PC-3 (cell line): ENCODE measurements at regions not wholly inside any gene's neighbourhood (a gene's known extent, or its start where the extent isn't known, plus 50 kb on each side); places are given as distances from the start of the nearest gene placed in this dataset.

Source experiments
- ATAC-seq: fragments of 200-7000 bp; cut with Tn5 transposase; 2 replicates; pipeline ENCODE4 v1.9.1; 2020; ENCODE audit warnings: mild to moderate bottlenecking, moderate library complexity
- BruUV-seq: library from RNA; stranded (reverse); fragments of 400-500 nt; replicated peaks from 2 replicates; lab custom pipeline; 2021; lab: Mats Ljungman, UMichigan
- CTCF ChIA-PET: fragments of 300-600 bp; sonication (Branson Sonifier 250); formaldehyde crosslinking; loops from one replicate; lab custom pipeline; 2022; ENCODE audit warnings: antibody characterized with exemption; lab: Charles Lee
- POLR2A ChIA-PET: fragments of 300-600 bp; sonication (Branson Sonifier 250); formaldehyde crosslinking; loops from one replicate; lab custom pipeline; 2022; ENCODE audit warnings: antibody characterized with exemption; ENCODE audit not compliant: unreplicated experiment; lab: Charles Lee
- DNase-seq: peaks from one replicate; pipeline ENCODE4 v3.0.0-alpha.2; 2015
- H2AFZ ChIP-seq: fragments of 300-600 bp; sonication (generic); 2 replicates; pipeline ENCODE4 v1.6.0; 2016; ENCODE audit warnings: antibody characterized with exemption, low read length
- H3F3A ChIP-seq: fragments of 300-600 bp; sonication (generic); one replicate; pipeline ENCODE4 v1.6.0; 2017; ENCODE audit warnings: antibody characterized with exemption, low read length, control low read depth, mild to moderate bottlenecking; ENCODE audit not compliant: unreplicated experiment
- H3K27ac ChIP-seq: fragments of 300-600 bp; sonication (generic); 2 replicates; pipeline ENCODE4 v1.5.1; 2016; ENCODE audit warnings: mild to moderate bottlenecking, low read length
- H3K27me3 ChIP-seq: fragments of 300-600 bp; sonication (generic); 2 replicates; pipeline ENCODE4 v1.6.1; 2016; ENCODE audit warnings: low read length, mixed read lengths
- H3K36me3 ChIP-seq: fragments of 300-600 bp; sonication (generic); 2 replicates; pipeline ENCODE4 v1.6.1; 2016; ENCODE audit warnings: low read depth, mixed run types, low read length, mixed read lengths
- H3K4me1 ChIP-seq: fragments of 300-600 bp; sonication (generic); 2 replicates; pipeline ENCODE4 v1.5.1; 2016; ENCODE audit warnings: low read length; ENCODE audit not compliant: insufficient read depth
- H3K4me2 ChIP-seq: fragments of 300-600 bp; sonication (generic); 2 replicates; pipeline ENCODE4 v1.6.0; 2016; ENCODE audit warnings: low read length
- H3K4me3 ChIP-seq: fragments of 300-600 bp; sonication (generic); 2 replicates; pipeline ENCODE4 v1.5.1; 2016; ENCODE audit warnings: mild to moderate bottlenecking, low read length, mixed read lengths
- H3K79me2 ChIP-seq: fragments of 300-600 bp; sonication (generic); 2 replicates; pipeline ENCODE4 v1.6.1; 2017; ENCODE audit warnings: low read length, mixed read lengths
- H3K9ac ChIP-seq: fragments of 300-600 bp; sonication (generic); 2 replicates; pipeline ENCODE4 v1.6.0; 2016; ENCODE audit warnings: mild to moderate bottlenecking, low read length
- H3K9me2 ChIP-seq: fragments of 300-600 bp; sonication (generic); replicated peaks from 2 replicates; pipeline ENCODE4 v1.6.1; 2016; ENCODE audit warnings: mixed run types, low read length, mixed read lengths
- H3K9me3 ChIP-seq: fragments of 300-600 bp; sonication (generic); 2 replicates; pipeline ENCODE4 v1.6.1; 2016; ENCODE audit warnings: low read length, mixed read lengths
- H4K20me1 ChIP-seq: fragments of 300-600 bp; sonication (generic); 2 replicates; pipeline ENCODE4 v1.6.1; 2016; ENCODE audit warnings: low read length, mixed read lengths
- EZH2 ChIP-seq: fragments of 300-600 bp; sonication (generic); IDR thresholded peaks from one replicate; pipeline ENCODE4 v1.6.1; 2017; ENCODE audit warnings: antibody characterized with exemption, mild to moderate bottlenecking, low read length; ENCODE audit not compliant: unreplicated experiment
- EZH2phosphoT487 ChIP-seq: fragments of 300-600 bp; sonication (generic); IDR thresholded peaks from 2 replicates; pipeline ENCODE4 v1.6.1; 2018; ENCODE audit warnings: mild to moderate bottlenecking, antibody characterized with exemption, low read length, borderline replicate concordance
- intact Hi-C: fragments of 100-400 bp; cut with micrococcal nuclease; formaldehyde crosslinking; loops from 2 replicates; pipeline ENCODE4 v1.9.0; 2023
- TF ChIP-seq, protein P1 (sequence below): fragments of 300-600 bp; sonication (generic); conservative IDR thresholded peaks from 2 replicates; pipeline ENCODE4 v1.5.1; 2017; ENCODE audit warnings: antibody characterized with exemption, low read depth, mild to moderate bottlenecking, low read length

DNA sequence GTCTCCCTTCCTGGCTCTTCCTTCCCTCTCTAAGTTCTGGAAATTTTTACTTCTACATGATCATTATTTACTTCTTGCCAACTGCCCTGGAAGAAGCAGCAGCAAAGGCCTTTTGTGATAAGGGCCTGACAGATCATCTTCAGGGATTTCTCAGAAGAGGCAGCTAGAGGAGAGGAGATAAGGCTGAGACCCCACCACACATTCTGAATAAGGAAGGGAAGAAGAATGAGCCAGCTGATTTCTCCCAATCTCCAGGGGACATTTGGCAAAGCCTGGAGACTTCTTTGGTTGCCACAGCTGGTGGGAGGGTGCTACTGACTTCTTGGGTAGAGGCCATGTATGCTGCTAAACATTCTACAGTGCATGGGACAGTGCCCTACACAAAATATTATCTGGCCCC is 122.4 kb upstream of the OR9Q1 start:
- no peaks in the 10 kb centered on the region for H3K79me2 ChIP-seq
- no peak overlapping the region for H3K4me2 ChIP-seq
- H2AFZ ChIP-seq, result no peak overlapping the region
- TF ChIP-seq, protein P1, sequence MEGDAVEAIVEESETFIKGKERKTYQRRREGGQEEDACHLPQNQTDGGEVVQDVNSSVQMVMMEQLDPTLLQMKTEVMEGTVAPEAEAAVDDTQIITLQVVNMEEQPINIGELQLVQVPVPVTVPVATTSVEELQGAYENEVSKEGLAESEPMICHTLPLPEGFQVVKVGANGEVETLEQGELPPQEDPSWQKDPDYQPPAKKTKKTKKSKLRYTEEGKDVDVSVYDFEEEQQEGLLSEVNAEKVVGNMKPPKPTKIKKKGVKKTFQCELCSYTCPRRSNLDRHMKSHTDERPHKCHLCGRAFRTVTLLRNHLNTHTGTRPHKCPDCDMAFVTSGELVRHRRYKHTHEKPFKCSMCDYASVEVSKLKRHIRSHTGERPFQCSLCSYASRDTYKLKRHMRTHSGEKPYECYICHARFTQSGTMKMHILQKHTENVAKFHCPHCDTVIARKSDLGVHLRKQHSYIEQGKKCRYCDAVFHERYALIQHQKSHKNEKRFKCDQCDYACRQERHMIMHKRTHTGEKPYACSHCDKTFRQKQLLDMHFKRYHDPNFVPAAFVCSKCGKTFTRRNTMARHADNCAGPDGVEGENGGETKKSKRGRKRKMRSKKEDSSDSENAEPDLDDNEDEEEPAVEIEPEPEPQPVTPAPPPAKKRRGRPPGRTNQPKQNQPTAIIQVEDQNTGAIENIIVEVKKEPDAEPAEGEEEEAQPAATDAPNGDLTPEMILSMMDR, result no peak
- TF ChIP-seq EZH2phosphoT487 (no peak), EZH2 (no peak)
- no peak overlapping the region for H3K27ac ChIP-seq
- H3K36me3 ChIP-seq, result no peaks in the 10 kb centered on the region
- CTCF ChIA-PET, result no interaction called here
- ATAC-seq, result no peak
- H4K20me1 ChIP-seq, result no peaks in the 10 kb centered on the region
- H3K9ac ChIP-seq, result no peak overlapping the region
- no peaks in the 10 kb centered on the region for H3K9me3 ChIP-seq
- H3K9me2 ChIP-seq, result no peaks in the 10 kb centered on the region
- no TSS peak for BruUV-seq
- H3F3A ChIP-seq, result no peaks in the 10 kb centered on the region
- H3K27me3 ChIP-seq, result peaks cover 11% of the 10 kb centered on the region; the same call in 1 of the 2 replicates
- POLR2A ChIA-PET, result no interaction called here
- DNase-seq, result no peak
- H3K4me1 ChIP-seq, result peaks cover 18% of the 10 kb centered on the region
- intact Hi-C loops, result no loop called here
- H3K4me3 ChIP-seq, result no peak overlapping the region

DNA sequence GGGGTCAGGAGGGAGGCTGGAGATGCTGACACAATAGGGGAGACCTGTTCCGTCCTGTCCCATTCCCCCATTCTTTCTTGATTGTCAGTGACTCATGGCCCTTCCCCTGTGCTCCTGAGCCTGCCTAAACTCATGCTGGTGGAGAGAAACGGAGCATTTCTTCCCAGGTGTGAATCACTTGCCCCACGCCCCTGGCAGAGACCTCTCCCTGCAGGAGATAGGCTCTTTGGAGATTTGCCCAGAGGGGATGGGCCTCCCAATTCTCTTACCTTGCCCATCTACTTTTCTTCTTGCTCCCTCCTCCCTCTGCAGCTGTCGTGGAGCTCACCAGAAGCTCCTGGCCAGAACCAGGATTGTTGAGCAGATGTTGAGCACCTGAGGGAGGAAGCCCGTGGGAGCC is 121.9 kb upstream of the OR9Q1 start:
- DNase-seq (peak; percentile 47), ATAC-seq (no peak)
- H3K4me1 ChIP-seq, result peaks cover 18% of the 10 kb centered on the region
- no peak for TF ChIP-seq EZH2
- TF ChIP-seq, protein P1, result no peak
- TF ChIP-seq EZH2phosphoT487, result no peak
- no peaks in the 10 kb centered on the region for H4K20me1 ChIP-seq
- peaks cover 7% of the 10 kb centered on the region; the same call in 1 of the 2 replicates for H3K27me3 ChIP-seq
- no peaks in the 10 kb centered on the region for H3F3A ChIP-seq
- H3K36me3 ChIP-seq, result no peaks in the 10 kb centered on the region
- no peak overlapping the region for H3K4me3 ChIP-seq
- H3K79me2 ChIP-seq, result no peaks in the 10 kb centered on the region
- no peaks in the 10 kb centered on the region for H3K9me3 ChIP-seq
- H3K9me2 ChIP-seq, result no peaks in the 10 kb centered on the region
- POLR2A ChIA-PET, result no interaction called here
- H2AFZ ChIP-seq, result no peak overlapping the region
- no TSS peak for BruUV-seq
- H3K4me2 ChIP-seq, result no peak overlapping the region
- no peak overlapping the region for H3K9ac ChIP-seq
- intact Hi-C loops, result no loop called here
- H3K27ac ChIP-seq, result no peak overlapping the region
- CTCF ChIA-PET, result no interaction called here

DNA sequence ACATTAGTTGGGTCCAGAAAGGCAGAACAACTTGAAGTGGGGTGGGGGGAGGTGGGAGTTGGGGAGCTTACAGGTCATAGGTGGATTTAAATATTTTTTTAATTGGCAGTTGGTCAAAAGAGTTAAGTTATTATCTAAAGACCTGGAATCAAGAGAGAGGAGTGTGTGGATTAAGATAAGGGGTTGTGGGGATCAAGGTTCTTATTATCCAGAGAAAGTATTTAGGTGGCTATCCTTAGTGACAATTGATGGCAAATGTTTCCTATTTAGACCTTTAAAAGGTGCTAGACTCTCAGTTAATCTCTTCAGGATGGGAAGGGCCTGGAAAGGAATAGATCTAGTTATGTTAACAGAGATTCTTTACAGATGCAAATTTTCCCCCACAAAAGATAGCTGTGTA is 120.7 kb upstream of the OR9Q1 start:
- no peaks in the 10 kb centered on the region for H3F3A ChIP-seq
- intact Hi-C loops, result no loop called here
- DNase-seq, result no peak
- H4K20me1 ChIP-seq, result no peaks in the 10 kb centered on the region
- H2AFZ ChIP-seq, result peak overlapping the region; percentile 84; the same call in 1 of the 2 replicates
- H3K4me2 ChIP-seq, result peak overlapping the region; percentile 64
- no peaks in the 10 kb centered on the region for H3K27me3 ChIP-seq
- H3K4me1 ChIP-seq, result peaks cover 18% of the 10 kb centered on the region
- no peaks in the 10 kb centered on the region for H3K9me3 ChIP-seq
- no TSS peak for BruUV-seq
- CTCF ChIA-PET, result no interaction called here
- H3K4me3 ChIP-seq, result no peak overlapping the region
- H3K9ac ChIP-seq, result no peak overlapping the region
- H3K27ac ChIP-seq, result no peak overlapping the region
- no peak for ATAC-seq
- POLR2A ChIA-PET, result no interaction called here
- no peak for TF ChIP-seq EZH2
- TF ChIP-seq, protein P1, result no peak
- no peak for TF ChIP-seq EZH2phosphoT487
- no peaks in the 10 kb centered on the region for H3K79me2 ChIP-seq
- no peaks in the 10 kb centered on the region for H3K9me2 ChIP-seq
- no peaks in the 10 kb centered on the region for H3K36me3 ChIP-seq
